GM12872 (cell line): ENCODE measurements at regions not wholly inside any gene's neighbourhood (a gene's known extent, or its start where the extent isn't known, plus 50 kb on each side); places are given as distances from the start of the nearest gene placed in this dataset.

Source experiments
- CTCF ChIP-seq: IDR thresholded peaks from 3 replicates; pipeline ENCODE4 v1.5.1; 2011; ENCODE audit warnings: low read depth, mild to moderate bottlenecking, low read length, moderate library complexity; ENCODE audit not compliant: insufficient read depth

DNA sequence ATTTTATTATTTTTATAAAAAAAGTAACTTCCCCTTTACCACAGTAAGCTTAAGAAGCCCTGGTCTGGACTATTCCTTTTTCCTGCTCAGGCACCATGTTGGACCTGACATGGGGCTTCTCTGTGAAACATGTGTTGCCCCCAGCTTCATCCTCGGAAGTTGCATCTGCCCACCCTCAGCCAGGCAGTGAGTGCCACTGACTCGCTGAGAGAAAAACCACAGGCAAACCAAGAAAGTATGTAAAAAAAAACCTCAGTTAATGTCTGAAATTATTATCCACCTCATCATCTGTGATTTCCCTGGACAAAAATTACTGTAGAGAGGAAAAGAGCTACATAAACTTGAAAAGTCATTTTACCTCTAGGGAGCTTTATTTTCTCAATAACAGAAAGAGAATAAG lies 109.9 kb upstream of the MCHR2 start:
- no peak for TF ChIP-seq CTCF

DNA sequence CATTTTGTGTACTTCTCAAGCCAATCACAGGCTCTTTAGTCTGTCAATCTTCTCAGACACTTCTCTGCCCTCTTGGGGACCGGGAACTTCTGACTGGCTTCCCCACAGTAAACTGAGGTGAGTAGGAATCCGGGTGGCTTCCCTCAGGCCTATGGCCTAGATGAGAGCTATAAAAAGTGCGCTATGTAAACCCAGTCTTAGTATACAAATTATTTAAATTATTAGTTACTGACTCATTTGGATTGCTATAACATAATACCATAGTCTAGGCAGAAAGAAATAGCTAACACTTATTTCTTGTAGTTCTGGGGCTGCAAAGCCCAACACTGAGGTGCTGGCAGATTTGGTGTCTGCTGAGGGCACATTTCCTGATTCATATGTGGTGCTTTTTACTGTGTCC lies 109.2 kb upstream of the MCHR2 start:
- TF ChIP-seq CTCF, result no peak

DNA sequence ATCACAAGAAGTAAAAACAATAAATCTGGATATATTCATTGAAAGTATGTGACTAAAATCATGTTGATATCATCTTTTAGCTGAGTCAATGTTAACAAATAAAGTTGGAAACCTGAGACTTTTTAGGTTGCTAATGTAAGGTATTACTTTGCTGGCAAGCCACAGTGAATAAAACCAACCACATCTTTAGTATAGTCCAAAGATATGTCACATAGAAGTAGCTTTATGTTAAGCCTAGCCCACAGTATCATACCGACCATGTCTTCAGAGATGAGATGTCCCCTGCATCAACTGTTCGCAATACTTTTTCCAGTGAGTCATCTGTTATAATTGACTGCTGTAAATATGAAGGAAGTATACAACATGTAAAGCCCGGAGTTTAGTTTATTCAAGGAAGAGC lies 107.6 kb upstream of the MCHR2 start:
- TF ChIP-seq CTCF, result no peak

GRCh38 chr6:100100776-100101175 lies 106.8 kb upstream of the MCHR2 start:
- no peak for TF ChIP-seq CTCF

- TF ChIP-seq CTCF, result peak; percentile 33; the same call in 1 of the 3 replicates
Measured at GRCh38 chr6:100099189-100100074, 105.4 kb upstream of the MCHR2 start.

DNA sequence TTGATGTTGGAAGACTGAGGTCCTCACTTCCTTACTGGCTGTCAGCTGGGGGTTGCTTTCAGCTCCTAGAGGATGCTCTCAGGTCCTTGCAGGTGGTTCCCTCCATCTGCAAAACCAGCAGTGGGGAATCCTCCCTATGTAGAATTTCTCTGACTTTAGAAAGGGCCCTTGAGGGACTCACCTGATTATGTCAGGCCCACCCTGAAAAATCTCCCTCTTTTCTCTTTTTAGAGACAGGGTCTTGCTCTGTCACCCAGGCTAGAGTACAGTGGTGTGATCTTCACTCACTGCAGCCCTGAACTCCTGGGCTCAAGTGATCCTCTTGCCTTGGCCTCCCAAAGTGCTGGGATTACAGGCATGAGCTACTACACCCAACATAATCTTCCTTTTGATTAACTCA lies 102.9 kb upstream of the MCHR2 start:
- TF ChIP-seq CTCF, result no peak

DNA sequence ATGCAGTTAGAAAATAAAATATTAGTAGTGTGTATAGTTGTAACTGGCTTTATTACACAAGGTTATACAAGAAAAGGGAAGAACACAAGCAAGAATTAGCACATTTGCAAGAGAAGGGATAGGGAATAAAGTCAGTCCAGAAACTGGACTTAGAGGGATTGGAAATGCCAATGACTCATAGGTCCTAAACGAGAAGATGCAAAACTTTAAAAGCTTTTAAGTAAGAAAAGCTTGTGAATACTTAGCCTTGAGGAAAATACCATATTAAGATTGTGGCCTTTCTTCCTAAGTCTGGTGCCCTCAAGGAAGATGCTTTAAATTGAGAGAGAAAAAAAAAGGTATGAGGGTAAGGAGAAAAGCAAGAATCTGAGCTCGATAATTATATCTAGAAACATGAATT lies 102.3 kb upstream of the MCHR2 start:
- TF ChIP-seq CTCF, result no peak
